Activated CD4-positive, alpha-beta T cell treated with anti-CD3 and anti-CD28 coated beads for 36 hours (primary cell): ENCODE measurements at regions not wholly inside any gene's neighbourhood (a gene's known extent, or its start where the extent isn't known, plus 50 kb on each side); places are given as distances from the start of the nearest gene placed in this dataset.
"Not testable (repeated sequence)": the region's sequence is repeated elsewhere in the genome, so short reads cannot be mapped to it uniquely, and the experiment has no call there.

Source experiments
- ATAC-seq: fragments of 200-7000 bp; cut with Tn5 transposase; one replicate; pipeline ENCODE4 v1.10.0; 2021; ENCODE audit warnings: mild to moderate bottlenecking, moderate library complexity
- CTCF ChIA-PET: fragments of 350-600 bp; sonication (Branson Sonifier 250); formaldehyde crosslinking; loops from one replicate; lab custom pipeline; 2021; ENCODE audit warnings: antibody characterized with exemption; lab: Charles Lee
- POLR2A ChIA-PET: fragments of 350-600 bp; sonication (Branson Sonifier 250); formaldehyde crosslinking; loops from one replicate; lab custom pipeline; 2021; ENCODE audit warnings: antibody characterized with exemption, inconsistent platforms; lab: Charles Lee
- DNase-seq: peaks from one replicate; pipeline ENCODE4 v3.0.0-alpha.2; 2020
- H3K27ac Mint-ChIP-seq: one replicate; pipeline ENCODE4 v1.8.0; 2021; ENCODE audit warnings: mixed read lengths
- H3K27me3 Mint-ChIP-seq: one replicate; pipeline ENCODE4 v1.8.0; 2021; ENCODE audit warnings: mixed read lengths
- H3K36me3 Mint-ChIP-seq: one replicate; pipeline ENCODE4 v1.8.0; 2021; ENCODE audit warnings: low read depth, mixed read lengths
- H3K4me1 Mint-ChIP-seq: one replicate; pipeline ENCODE4 v1.8.0; 2021; ENCODE audit warnings: mixed read lengths
- H3K4me3 Mint-ChIP-seq: one replicate; pipeline ENCODE4 v1.8.0; 2021; ENCODE audit warnings: mild to moderate bottlenecking, moderate library complexity, mixed read lengths
- H3K9me3 Mint-ChIP-seq: one replicate; pipeline ENCODE4 v1.8.0; 2021; ENCODE audit warnings: low read depth, mixed read lengths
- intact Hi-C, 2 experiments: fragments of 100-400 bp; cut with DNase I in 1 of 2; cut with micrococcal nuclease in 1 of 2; formaldehyde crosslinking; loops; one replicate each; pipeline versions ENCODE4 v1.14.2 to v1.15.1; 2022 to 2024; cut with DNase I, micrococcal nuclease

DNA sequence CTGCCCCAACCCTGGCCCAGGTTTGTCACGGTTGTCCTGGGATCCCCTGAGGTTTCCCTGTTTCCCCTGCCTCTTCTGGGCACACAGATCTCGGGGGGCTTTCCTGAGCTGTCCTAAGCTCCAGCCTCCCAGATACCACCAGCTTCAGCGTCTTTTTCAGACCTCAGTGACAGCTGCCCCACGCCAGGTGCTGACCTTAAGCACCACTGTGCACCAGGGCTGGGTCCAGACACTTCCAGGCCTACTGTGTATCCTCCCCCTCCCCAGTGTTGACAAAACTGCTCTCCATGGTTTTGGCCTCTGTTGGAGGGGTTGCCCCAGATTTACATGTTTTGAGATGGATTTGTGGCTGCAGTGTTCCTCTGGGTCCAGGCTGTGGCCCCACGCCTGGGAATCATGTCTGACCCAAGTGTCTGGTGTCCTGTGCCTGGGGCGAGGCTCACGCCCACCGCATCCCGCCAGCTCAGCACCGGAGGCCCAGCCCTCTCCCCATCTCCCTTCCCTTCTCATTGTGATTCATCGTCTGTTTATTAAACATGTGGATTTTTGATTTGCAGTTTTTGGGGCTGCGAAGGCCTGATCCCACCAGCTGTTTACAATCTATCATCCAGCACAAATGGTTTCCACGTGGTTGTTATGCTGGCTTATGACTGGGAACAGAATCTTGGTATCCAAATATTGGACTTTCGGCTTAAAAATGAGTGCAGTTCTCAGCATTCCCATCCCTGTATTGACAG, 82.1 kb downstream of the METRNL start:
- DNase-seq (no peak), ATAC-seq (no peak)
- intact Hi-C loops = no loop called here
- no peaks in the 10 kb centered on the region for H3K9me3 Mint-ChIP-seq
- H3K27me3 Mint-ChIP-seq = peaks cover 14% of the 10 kb centered on the region
- ChIA-PET CTCF (no interaction called here), POLR2A (no interaction called here)
- no peak overlapping the region for H3K27ac Mint-ChIP-seq
- no peaks in the 10 kb centered on the region for H3K4me1 Mint-ChIP-seq
- no peak overlapping the region for H3K4me3 Mint-ChIP-seq
- no peaks in the 10 kb centered on the region for H3K36me3 Mint-ChIP-seq

- H3K9me3 Mint-ChIP-seq = peaks cover 5% of the 10 kb centered on the region
- ChIA-PET CTCF (no interaction called here), POLR2A (no interaction called here)
- no peak overlapping the region for H3K27ac Mint-ChIP-seq
- no peaks in the 10 kb centered on the region for H3K4me1 Mint-ChIP-seq
- no peak overlapping the region for H3K4me3 Mint-ChIP-seq
- intact Hi-C loops = no loop called here
- H3K36me3 Mint-ChIP-seq = no peaks in the 10 kb centered on the region
- no peak for ATAC-seq
- peaks cover 18% of the 10 kb centered on the region for H3K27me3 Mint-ChIP-seq
- no peak for DNase-seq
Observed at GRCh38 chr17:83162035-83162745, 82.8 kb downstream of the METRNL start.

GRCh38 chr17:83164490-83164889, 85.1 kb downstream of the METRNL start:
- DNase-seq (no peak), ATAC-seq (no peak)
- ChIA-PET CTCF (no interaction called here), POLR2A (interaction anchor here (0.7 kb wide), 1 partner anchor 160 kb away, joined by 3 read pairs; no protein-coding TSS in a partner anchor)
- Mint-ChIP-seq H3K27ac (no peak overlapping the region), H3K4me1 (no peaks in the 10 kb centered on the region), H3K4me3 (no peak overlapping the region), H3K27me3 (peaks cover 20% of the 10 kb centered on the region), H3K9me3 (peaks cover 6% of the 10 kb centered on the region), H3K36me3 (no peaks in the 10 kb centered on the region)
- intact Hi-C loops = no loop called here

GRCh38 chr17:83170571-83171260, 91.3 kb downstream of the METRNL start:
- intact Hi-C loops = no loop called here
- ATAC-seq (no peak), DNase-seq (no peak)
- Mint-ChIP-seq H3K4me1 (no peaks in the 10 kb centered on the region), H3K36me3 (no peaks in the 10 kb centered on the region), H3K27ac (no peak overlapping the region), H3K9me3 (peaks cover 6% of the 10 kb centered on the region), H3K27me3 (peaks cover 12% of the 10 kb centered on the region), H3K4me3 (no peak overlapping the region)
- POLR2A ChIA-PET = no interaction called here
- CTCF ChIA-PET = interaction anchor here (0.9 kb wide), 1 partner anchor 10 kb away, joined by 4 read pairs; no protein-coding TSS in a partner anchor

DNA sequence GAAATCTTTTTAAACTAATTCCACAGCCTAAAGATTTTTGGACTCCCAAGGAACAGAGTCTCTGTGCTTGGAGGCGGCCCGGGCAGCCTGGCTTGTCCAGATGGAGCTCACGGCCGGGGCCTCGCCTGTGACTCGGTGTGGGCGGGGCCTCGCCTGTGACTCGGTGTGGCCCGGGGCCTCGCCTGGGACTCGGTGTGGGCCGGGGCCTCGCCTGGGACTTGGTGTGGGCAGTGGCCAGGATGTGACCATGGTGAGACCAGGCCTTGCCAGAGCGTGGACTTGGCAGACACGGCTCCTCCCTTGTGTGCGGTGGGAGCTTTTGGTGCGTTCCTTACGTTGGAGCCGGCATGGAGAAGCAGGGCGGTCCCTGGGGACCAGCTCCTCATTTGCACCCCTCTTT, 92.3 kb downstream of the METRNL start:
- peaks cover 6% of the 10 kb centered on the region for H3K9me3 Mint-ChIP-seq
- intact Hi-C loops = no loop called here
- DNase-seq (no peak), ATAC-seq (no peak)
- H3K27me3 Mint-ChIP-seq = peaks cover 12% of the 10 kb centered on the region
- H3K4me3 Mint-ChIP-seq = no peak overlapping the region
- ChIA-PET POLR2A (no interaction called here), CTCF (interaction anchor here (0.9 kb wide), 1 partner anchor 9 kb away, joined by 4 read pairs; no protein-coding TSS in a partner anchor)
- no peaks in the 10 kb centered on the region for H3K36me3 Mint-ChIP-seq
- H3K27ac Mint-ChIP-seq = no peak overlapping the region
- H3K4me1 Mint-ChIP-seq = no peaks in the 10 kb centered on the region

DNA sequence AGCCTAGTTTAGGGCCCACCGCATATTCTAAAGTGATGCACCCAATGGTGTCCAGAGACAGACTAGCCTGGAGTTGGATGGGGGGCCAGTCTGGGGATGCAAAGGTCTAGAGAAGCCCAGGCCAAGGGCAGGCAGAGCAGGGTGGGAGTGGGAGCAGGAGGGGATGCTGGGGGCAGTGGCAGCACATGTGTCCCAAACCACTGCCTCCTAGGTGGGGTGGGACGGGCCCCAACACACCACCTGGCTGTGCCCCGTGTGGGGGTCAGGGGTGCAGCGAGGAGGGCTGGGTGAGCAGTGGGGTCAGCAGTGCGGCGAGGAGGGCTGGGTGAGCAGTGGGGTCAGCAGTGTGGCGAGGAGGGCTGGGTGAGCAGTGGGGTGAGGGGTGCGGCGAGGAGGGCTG, 92.7 kb downstream of the METRNL start:
- H3K4me3 Mint-ChIP-seq, H3K27ac Mint-ChIP-seq, H3K4me1 Mint-ChIP-seq, intact Hi-C loops, DNase-seq, ATAC-seq, POLR2A ChIA-PET, H3K36me3 Mint-ChIP-seq, H3K9me3 Mint-ChIP-seq, H3K27me3 Mint-ChIP-seq, CTCF ChIA-PET: not testable (repeated sequence)

DNA sequence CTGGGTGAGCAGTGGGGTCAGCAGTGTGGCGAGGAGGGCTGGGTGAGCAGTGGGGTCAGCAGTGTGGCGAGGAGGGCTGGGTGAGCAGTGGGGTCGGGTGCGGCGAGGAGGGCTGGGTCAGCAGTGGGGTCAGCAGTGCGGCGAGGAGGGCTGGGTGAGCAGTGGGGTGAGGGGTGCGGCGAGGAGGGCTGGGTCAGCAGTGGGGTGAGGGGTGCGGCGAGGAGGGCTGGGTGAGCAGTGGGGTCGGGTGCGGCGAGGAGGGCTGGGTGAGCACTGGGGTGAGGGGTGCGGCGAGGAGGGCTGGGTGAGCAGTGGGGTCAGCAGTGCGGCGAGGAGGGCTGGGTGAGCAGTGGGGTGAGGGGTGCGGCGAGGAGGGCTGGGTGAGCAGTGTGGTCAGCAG, 93.2 kb downstream of the METRNL start:
- ATAC-seq, H3K27me3 Mint-ChIP-seq, H3K36me3 Mint-ChIP-seq, H3K9me3 Mint-ChIP-seq, DNase-seq, H3K27ac Mint-ChIP-seq, CTCF ChIA-PET, POLR2A ChIA-PET, intact Hi-C loops, H3K4me3 Mint-ChIP-seq, H3K4me1 Mint-ChIP-seq: not testable (repeated sequence)

DNA sequence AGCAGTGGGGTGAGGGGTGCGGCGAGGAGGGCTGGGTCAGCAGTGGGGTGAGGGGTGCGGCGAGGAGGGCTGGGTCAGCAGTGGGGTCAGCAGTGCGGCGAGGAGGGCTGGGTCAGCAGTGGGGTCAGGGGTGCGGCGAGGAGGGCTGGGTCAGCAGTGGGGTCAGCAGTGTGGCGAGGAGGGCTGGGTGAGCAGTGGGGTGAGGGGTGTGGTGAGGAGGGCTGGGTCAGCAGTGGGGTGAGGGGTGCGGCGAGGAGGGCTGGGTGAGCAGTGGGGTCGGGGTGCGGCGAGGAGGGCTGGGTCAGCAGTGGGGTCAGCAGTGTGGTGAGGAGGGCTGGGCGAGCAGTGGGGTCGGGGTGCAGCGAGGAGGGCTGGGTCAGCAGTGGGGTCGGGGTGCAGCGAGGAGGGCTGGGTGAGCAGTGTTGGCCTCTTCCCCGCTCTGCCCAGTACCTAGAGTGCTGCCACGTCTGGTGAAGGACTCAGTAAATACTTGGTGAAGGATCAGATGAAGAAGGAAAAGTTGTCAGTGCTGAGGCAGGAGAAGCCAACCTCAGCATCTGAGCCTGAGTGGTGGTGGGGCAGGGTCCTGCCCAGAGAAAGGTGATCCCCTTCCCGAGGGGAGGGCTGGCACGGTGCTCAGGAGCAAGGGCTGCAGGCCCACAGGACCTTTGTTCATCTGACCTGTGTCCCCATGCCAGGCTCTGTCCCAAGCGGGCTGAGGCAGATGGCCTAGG, 93.9 kb downstream of the METRNL start:
- intact Hi-C loops, POLR2A ChIA-PET, H3K4me3 Mint-ChIP-seq, H3K27ac Mint-ChIP-seq, DNase-seq, ATAC-seq, CTCF ChIA-PET, H3K36me3 Mint-ChIP-seq, H3K4me1 Mint-ChIP-seq, H3K27me3 Mint-ChIP-seq, H3K9me3 Mint-ChIP-seq: not testable (repeated sequence)

GRCh38 chr17:83173914-83174361, 94.5 kb downstream of the METRNL start:
- ChIA-PET CTCF (no interaction called here), POLR2A (no interaction called here)
- no peaks in the 10 kb centered on the region for H3K9me3 Mint-ChIP-seq
- H3K27ac Mint-ChIP-seq = no peak overlapping the region
- ATAC-seq (no peak), DNase-seq (no peak)
- intact Hi-C loops = no loop called here
- H3K4me1 Mint-ChIP-seq = no peaks in the 10 kb centered on the region
- H3K4me3 Mint-ChIP-seq = no peak overlapping the region
- H3K36me3 Mint-ChIP-seq = no peaks in the 10 kb centered on the region
- H3K27me3 Mint-ChIP-seq = peaks cover 8% of the 10 kb centered on the region

GRCh38 chr17:83174362-83175118, 95.1 kb downstream of the METRNL start:
- ATAC-seq = no peak
- intact Hi-C loops = no loop called here
- DNase-seq = no peak
- Mint-ChIP-seq H3K36me3 (no peaks in the 10 kb centered on the region), H3K4me1 (no peaks in the 10 kb centered on the region), H3K27me3 (peaks cover 5% of the 10 kb centered on the region), H3K4me3 (no peak overlapping the region), H3K27ac (no peak overlapping the region), H3K9me3 (no peaks in the 10 kb centered on the region)
- ChIA-PET POLR2A (no interaction called here), CTCF (no interaction called here)
